ENCODE measurements at regions not wholly inside any gene's neighbourhood (a gene's known extent, or its start where the extent isn't known, plus 50 kb on each side); places are given as distances from the start of the nearest gene placed in this dataset.

GRCh38 chr13:58979851-58980250 is 1183.9 kb downstream of the DIAPH3 start:
- TF ChIP-seq CTCF (IDR thresholded peaks at IDR 0.05) = no peak
- Histone ChIP-seq H3K27ac (no peak overlapping the region), H3K4me3 (no peak overlapping the region)
- no peak for DNase-seq (ENCODE audit: low spot score)

- H3K27ac ChIP-seq = no peak overlapping the region
- no peak overlapping the region for H3K4me3 ChIP-seq
- no peak for TF ChIP-seq CTCF (IDR thresholded peaks at IDR 0.05)
- DNase-seq (ENCODE audit: low spot score) = no peak
Observed at GRCh38 chr13:58985845-58986244, 1177.9 kb downstream of the DIAPH3 start.

- no peak for DNase-seq (ENCODE audit: low spot score)
- no peak overlapping the region for H3K4me3 ChIP-seq
- H3K27ac ChIP-seq = no peak overlapping the region
- TF ChIP-seq CTCF (IDR thresholded peaks at IDR 0.05) = no peak
Observed at GRCh38 chr13:58989556-58989955, 1174.2 kb downstream of the DIAPH3 start.

GRCh38 chr13:58991826-58992477 is 1171.8 kb downstream of the DIAPH3 start:
- Histone ChIP-seq H3K27ac (no peak overlapping the region), H3K4me3 (no peak overlapping the region)
- no peak for DNase-seq (ENCODE audit: low spot score)
- TF ChIP-seq CTCF (IDR thresholded peaks at IDR 0.05) = no peak

- no peak overlapping the region for H3K4me3 ChIP-seq
- no peak for DNase-seq (ENCODE audit: low spot score)
- no peak overlapping the region for H3K27ac ChIP-seq
- TF ChIP-seq CTCF (IDR thresholded peaks at IDR 0.05) = no peak
Observed at GRCh38 chr13:58992478-58993042, 1171.2 kb downstream of the DIAPH3 start.

- DNase-seq (ENCODE audit: low spot score) = no peak
- TF ChIP-seq CTCF (IDR thresholded peaks at IDR 0.05) = no peak
- no peak overlapping the region for H3K4me3 ChIP-seq
- H3K27ac ChIP-seq = no peak overlapping the region
Observed at GRCh38 chr13:58994077-58994476, 1169.7 kb downstream of the DIAPH3 start.

GRCh38 chr13:58994777-58995176 is 1169.0 kb downstream of the DIAPH3 start:
- Histone ChIP-seq H3K27ac (no peak overlapping the region), H3K4me3 (no peak overlapping the region)
- no peak for DNase-seq (ENCODE audit: low spot score)
- no peak for TF ChIP-seq CTCF (IDR thresholded peaks at IDR 0.05)
